CD4-positive, CD25-positive, alpha-beta regulatory T cell (primary cell): ENCODE measurements at regions not wholly inside any gene's neighbourhood (a gene's known extent, or its start where the extent isn't known, plus 50 kb on each side); places are given as distances from the start of the nearest gene placed in this dataset.

Experiments
- ATAC-seq, 2 donors: fragments of 150-1000 bp; cut with Tn5 transposase; one replicate each; pipeline ENCODE4 v1.10.0; 2021; ENCODE audit warnings: low read depth in 2 of 2, moderate number of reproducible peaks in 2 of 2, moderate library complexity in 1 of 2
- DNase-seq, 3 donors: peaks; one replicate each; pipeline versions ENCODE4 v3.0.0 to v3.0.0-alpha.2; 2012 to 2022; ENCODE audit warnings: mixed read lengths in 1 of 3
- H3K27ac ChIP-seq: one replicate; pipeline ENCODE4 v1.7.0; 2013; ENCODE audit warnings: mild to moderate bottlenecking, low read length; ENCODE audit not compliant: insufficient read depth, poor library complexity, severe bottlenecking
- H3K27me3 ChIP-seq: one replicate; pipeline ENCODE4 v1.7.0; 2013; ENCODE audit warnings: low read length; ENCODE audit not compliant: control insufficient read depth, insufficient read depth
- H3K36me3 ChIP-seq: one replicate; pipeline ENCODE4 v1.7.0; 2013; ENCODE audit warnings: mild to moderate bottlenecking, low read length, moderate library complexity; ENCODE audit not compliant: control insufficient read depth, insufficient read depth
- H3K4me1 ChIP-seq: 2 replicates; pipeline ENCODE4 v1.7.0; 2013; ENCODE audit warnings: mild to moderate bottlenecking, low read length; ENCODE audit not compliant: insufficient read depth, control insufficient read depth, poor library complexity, severe bottlenecking
- H3K4me3 ChIP-seq: one replicate; pipeline ENCODE4 v1.7.0; 2013; ENCODE audit warnings: low read depth, mild to moderate bottlenecking, low read length, moderate library complexity
- H3K9me3 ChIP-seq, 2 experiments: 1 replicate in 1 of 2; 2 replicates in 1 of 2; pipeline ENCODE4 v1.7.0; 2013; ENCODE audit warnings: low read length in 2 of 2, mild to moderate bottlenecking in 1 of 2, moderate library complexity in 1 of 2; ENCODE audit not compliant: control insufficient read depth in 2 of 2
- H3K27ac Mint-ChIP-seq, 3 donors: one replicate each; pipeline ENCODE4 v1.8.0; 2020 to 2022; ENCODE audit warnings: mild to moderate bottlenecking in 3 of 3, mixed read lengths in 3 of 3, moderate library complexity in 2 of 3
- H3K27me3 Mint-ChIP-seq: one replicate; pipeline ENCODE4 v1.8.0; 2022; ENCODE audit warnings: mild to moderate bottlenecking, mixed read lengths
- H3K36me3 Mint-ChIP-seq: one replicate; pipeline ENCODE4 v1.8.0; 2020; ENCODE audit warnings: mixed read lengths
- H3K4me1 Mint-ChIP-seq, 4 donors: one replicate each; pipeline ENCODE4 v1.8.0; 2020 to 2022; ENCODE audit warnings: mixed read lengths in 4 of 4, mild to moderate bottlenecking in 1 of 4
- H3K4me3 Mint-ChIP-seq, 4 donors: one replicate each; pipeline ENCODE4 v1.8.0; 2020 to 2022; ENCODE audit warnings: mild to moderate bottlenecking in 4 of 4, mixed read lengths in 4 of 4, moderate library complexity in 3 of 4
- H3K9me3 Mint-ChIP-seq, 7 donors: one replicate each; pipeline ENCODE4 v1.8.0; 2020 to 2022; ENCODE audit warnings: mixed read lengths in 7 of 7, mild to moderate bottlenecking in 3 of 7, moderate library complexity in 2 of 7

DNA sequence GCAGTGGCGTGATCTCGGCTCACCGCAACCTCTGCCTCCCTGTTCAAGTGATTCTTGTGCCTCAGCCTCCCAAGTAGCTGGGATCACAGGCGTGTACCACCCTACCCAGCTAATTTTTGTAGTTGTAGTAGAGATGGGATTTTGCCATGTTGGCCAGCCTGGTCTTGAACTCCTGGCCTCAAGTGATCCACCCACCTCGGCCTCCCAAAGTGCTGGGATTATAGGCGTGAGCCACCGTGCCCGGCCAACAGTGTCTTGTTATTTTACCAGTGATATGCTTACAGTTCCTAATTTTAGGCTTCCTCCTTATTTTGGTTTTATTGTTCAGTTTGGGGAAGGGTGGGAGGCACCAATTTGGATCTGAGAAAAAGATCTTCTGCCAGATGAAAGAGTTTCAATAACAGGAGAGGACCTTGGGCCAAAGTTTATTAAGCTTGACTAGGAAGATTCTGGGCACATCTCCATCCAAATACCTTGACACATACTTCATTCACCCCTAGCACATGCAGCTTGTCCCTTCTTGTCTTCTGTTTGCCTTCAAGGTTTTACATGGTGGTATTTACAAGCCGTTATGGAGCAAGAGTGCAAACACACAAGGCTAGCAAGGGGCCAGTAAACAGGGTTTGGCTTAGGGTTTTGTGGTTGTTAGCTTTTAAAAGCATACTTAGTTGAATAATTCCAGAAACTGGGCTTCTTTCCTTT is 168.1 kb upstream of the DMRT1 start:
- no peak for ATAC-seq
- Histone ChIP-seq H3K27ac (no peak overlapping the region), H3K4me1 (peaks cover 6% of the 10 kb centered on the region), H3K4me3 (no peak overlapping the region), H3K27me3 (no peaks in the 10 kb centered on the region), H3K36me3 (no peaks in the 10 kb centered on the region), H3K9me3 (peaks cover 8 to 10% of the 10 kb centered on the region in 2 experiments)
- Mint-ChIP-seq H3K36me3 (peaks cover 4% of the 10 kb centered on the region), H3K9me3 (peaks cover 0 to 21% (median 2%) of the 10 kb centered on the region in 7 donors), H3K4me1 (peaks cover 10 to 19% (median 10%) of the 10 kb centered on the region in 4 donors), H3K4me3 (no peak overlapping the region), H3K27me3 (peaks cover 17% of the 10 kb centered on the region), H3K27ac (no peak overlapping the region)
- DNase-seq: no peak

DNA sequence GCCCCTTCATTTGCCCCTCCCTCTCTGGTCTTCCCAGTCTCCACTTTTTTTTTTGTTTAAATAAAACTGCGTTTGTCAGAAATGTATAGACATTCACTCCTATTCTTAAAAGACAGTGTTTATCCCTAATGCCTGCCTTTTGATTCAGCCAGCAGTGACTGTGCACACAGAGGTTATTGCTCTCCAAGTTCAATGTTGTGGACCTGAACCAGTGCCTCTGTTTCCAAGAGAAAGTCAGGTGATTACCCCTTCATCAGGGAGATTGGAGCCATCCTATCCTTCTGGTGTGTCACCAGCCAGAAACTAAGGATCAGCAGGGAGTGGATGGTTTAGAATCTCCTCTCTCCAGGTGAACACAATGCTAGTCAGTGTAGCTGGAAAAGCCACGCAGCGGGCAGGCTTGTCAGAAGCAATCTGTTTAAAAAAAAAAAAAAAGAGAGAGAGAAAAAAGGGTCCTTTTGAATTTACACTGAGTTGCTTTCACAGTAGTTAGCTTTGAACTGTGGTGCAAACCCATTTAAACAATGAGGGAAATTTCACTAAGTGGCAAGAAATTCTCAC is 167.5 kb upstream of the DMRT1 start:
- H3K4me1 ChIP-seq: peaks cover 6% of the 10 kb centered on the region
- ATAC-seq (no peak), DNase-seq (no peak)
- Mint-ChIP-seq H3K4me3 (peak overlapping the region in 1 of 4 donors; percentile 13), H3K36me3 (peaks cover 5% of the 10 kb centered on the region), H3K27ac (no peak overlapping the region), H3K4me1 (peaks cover 10 to 19% (median 12%) of the 10 kb centered on the region in 4 donors), H3K27me3 (peaks cover 17% of the 10 kb centered on the region), H3K9me3 (peaks cover 0 to 17% (median 3%) of the 10 kb centered on the region in 7 donors)
- no peaks in the 10 kb centered on the region for H3K36me3 ChIP-seq
- H3K4me3 ChIP-seq: no peak overlapping the region
- peaks cover 8% of the 10 kb centered on the region in 2 experiments for H3K9me3 ChIP-seq
- H3K27me3 ChIP-seq: no peaks in the 10 kb centered on the region
- no peak overlapping the region for H3K27ac ChIP-seq

GRCh38 chr9:675697-676370 is 165.7 kb upstream of the DMRT1 start:
- H3K27me3 Mint-ChIP-seq: peaks cover 8% of the 10 kb centered on the region
- H3K4me3 ChIP-seq: no peak overlapping the region
- H3K4me1 Mint-ChIP-seq: peaks cover 10 to 19% (median 12%) of the 10 kb centered on the region in 4 donors
- H3K27ac Mint-ChIP-seq: no peak overlapping the region
- DNase-seq (peak in 1 of 3 donors; percentile 8), ATAC-seq (no peak)
- H3K9me3 Mint-ChIP-seq: peaks cover 0 to 4% (median 0%) of the 10 kb centered on the region in 7 donors
- no peak overlapping the region for H3K27ac ChIP-seq
- peaks cover 6% of the 10 kb centered on the region for H3K4me1 ChIP-seq
- H3K27me3 ChIP-seq: no peaks in the 10 kb centered on the region
- H3K36me3 ChIP-seq: no peaks in the 10 kb centered on the region
- no peaks in the 10 kb centered on the region for H3K9me3 ChIP-seq
- no peak overlapping the region for H3K4me3 Mint-ChIP-seq
- H3K36me3 Mint-ChIP-seq: peaks cover 5% of the 10 kb centered on the region

DNA sequence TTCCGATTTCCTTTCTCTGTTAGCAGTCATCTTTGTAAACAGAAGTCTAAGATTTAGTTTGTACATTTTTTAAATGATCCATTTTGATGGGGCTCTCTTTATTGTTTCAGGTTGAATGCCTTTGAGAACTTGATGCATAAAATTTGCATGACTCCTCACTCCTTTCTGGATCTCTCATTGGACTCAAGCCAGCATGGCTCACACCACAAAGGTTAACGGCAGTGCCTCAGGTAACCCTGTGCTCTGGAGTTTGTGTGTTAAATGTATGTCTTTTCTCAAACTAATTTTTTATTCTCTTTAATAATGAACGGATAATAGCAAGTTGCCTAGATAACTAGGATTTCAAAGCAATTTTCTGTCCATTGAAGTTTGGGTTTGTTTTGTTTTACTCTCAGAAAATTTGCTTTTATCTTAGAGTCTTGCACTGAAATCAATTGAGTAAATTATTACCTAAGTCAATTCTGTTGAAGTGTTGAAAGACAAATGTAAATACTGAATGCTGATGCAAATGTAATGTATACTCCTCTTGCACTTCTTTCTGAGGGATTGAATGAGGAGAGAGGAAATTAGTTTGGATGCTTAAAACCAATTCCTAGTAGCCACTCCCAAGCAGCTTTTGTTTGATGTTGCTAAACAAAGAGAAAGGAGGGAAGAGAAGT is 164.6 kb upstream of the DMRT1 start:
- no peaks in the 10 kb centered on the region for H3K36me3 ChIP-seq
- H3K4me3 Mint-ChIP-seq: peak overlapping the region in 3 of 4 donors; percentile 65 to 90 (median 69)
- H3K9me3 ChIP-seq: no peaks in the 10 kb centered on the region
- peak overlapping the region; percentile 78 for H3K4me3 ChIP-seq
- no peak overlapping the region for H3K27ac ChIP-seq
- peaks cover 6% of the 10 kb centered on the region for H3K4me1 ChIP-seq
- peaks cover 5% of the 10 kb centered on the region for H3K36me3 Mint-ChIP-seq
- DNase-seq (no peak), ATAC-seq (no peak)
- H3K9me3 Mint-ChIP-seq: peaks cover 0 to 2% (median 0%) of the 10 kb centered on the region in 7 donors
- peaks cover 4% of the 10 kb centered on the region for H3K27me3 Mint-ChIP-seq
- no peaks in the 10 kb centered on the region for H3K27me3 ChIP-seq
- H3K4me1 Mint-ChIP-seq: peaks cover 10 to 19% (median 12%) of the 10 kb centered on the region in 4 donors
- H3K27ac Mint-ChIP-seq: no peak overlapping the region

GRCh38 chr9:677461-678097 is 163.9 kb upstream of the DMRT1 start:
- no peaks in the 10 kb centered on the region for H3K36me3 ChIP-seq
- peaks cover 0 to 2% (median 0%) of the 10 kb centered on the region in 7 donors for H3K9me3 Mint-ChIP-seq
- H3K27me3 ChIP-seq: no peaks in the 10 kb centered on the region
- H3K27ac ChIP-seq: no peak overlapping the region
- H3K27me3 Mint-ChIP-seq: peaks cover 2% of the 10 kb centered on the region
- H3K36me3 Mint-ChIP-seq: peaks cover 5% of the 10 kb centered on the region
- peaks cover 10 to 19% (median 12%) of the 10 kb centered on the region in 4 donors for H3K4me1 Mint-ChIP-seq
- H3K9me3 ChIP-seq: no peaks in the 10 kb centered on the region
- ATAC-seq (no peak), DNase-seq (peak in 1 of 3 donors; percentile 40)
- H3K4me3 ChIP-seq: peak overlapping the region; percentile 78
- peak overlapping the region in 1 of 3 donors; percentile 28 for H3K27ac Mint-ChIP-seq
- H3K4me1 ChIP-seq: peaks cover 6% of the 10 kb centered on the region
- peak overlapping the region in 3 of 4 donors; percentile 65 to 90 (median 69) for H3K4me3 Mint-ChIP-seq

DNA sequence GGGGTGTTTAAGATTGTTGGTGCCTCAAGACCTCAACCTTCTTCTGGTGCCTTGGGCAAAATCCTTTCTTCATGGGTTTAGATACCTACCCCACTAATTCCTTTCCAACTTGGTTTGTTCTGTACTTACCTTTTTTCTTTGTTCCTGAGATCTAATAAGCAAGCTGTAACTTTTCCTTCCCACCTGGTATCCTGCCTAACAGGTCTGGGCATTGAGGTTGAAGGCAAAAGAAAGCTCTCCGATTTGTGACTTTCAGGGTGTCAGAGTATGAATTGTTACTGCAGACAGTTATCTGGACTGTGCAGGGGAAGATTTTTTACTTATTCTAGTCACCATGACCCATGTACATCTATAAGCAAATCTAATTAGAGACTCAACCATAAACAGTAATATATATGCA is 162.6 kb upstream of the DMRT1 start:
- H3K9me3 ChIP-seq: no peaks in the 10 kb centered on the region
- Mint-ChIP-seq H3K27ac (no peak overlapping the region), H3K9me3 (peaks cover 0 to 2% (median 0%) of the 10 kb centered on the region in 7 donors), H3K4me1 (peaks cover 10 to 18% (median 12%) of the 10 kb centered on the region in 4 donors), H3K4me3 (peak overlapping the region in 1 of 4 donors; percentile 23), H3K36me3 (peaks cover 5% of the 10 kb centered on the region), H3K27me3 (peaks cover 6% of the 10 kb centered on the region)
- H3K27me3 ChIP-seq: no peaks in the 10 kb centered on the region
- no peak overlapping the region for H3K27ac ChIP-seq
- peaks cover 6% of the 10 kb centered on the region for H3K4me1 ChIP-seq
- H3K4me3 ChIP-seq: no peak overlapping the region
- H3K36me3 ChIP-seq: no peaks in the 10 kb centered on the region
- no peak for DNase-seq
- no peak for ATAC-seq

- Histone ChIP-seq H3K9me3 (no peaks in the 10 kb centered on the region), H3K4me1 (peaks cover 6% of the 10 kb centered on the region), H3K36me3 (no peaks in the 10 kb centered on the region), H3K27me3 (no peaks in the 10 kb centered on the region), H3K27ac (no peak overlapping the region), H3K4me3 (no peak overlapping the region)
- H3K27ac Mint-ChIP-seq: no peak overlapping the region
- peaks cover 0 to 2% (median 0%) of the 10 kb centered on the region in 7 donors for H3K9me3 Mint-ChIP-seq
- H3K4me3 Mint-ChIP-seq: no peak overlapping the region
- DNase-seq: no peak
- peaks cover 6% of the 10 kb centered on the region for H3K27me3 Mint-ChIP-seq
- peaks cover 5% of the 10 kb centered on the region for H3K36me3 Mint-ChIP-seq
- H3K4me1 Mint-ChIP-seq: peaks cover 10 to 16% (median 11%) of the 10 kb centered on the region in 4 donors
- ATAC-seq: no peak
Measured at GRCh38 chr9:679462-679861, 162.0 kb upstream of the DMRT1 start.
